ENCODE measurements at regions not wholly inside any gene's neighbourhood (a gene's known extent, or its start where the extent isn't known, plus 50 kb on each side); places are given as distances from the start of the nearest gene placed in this dataset.

DNA sequence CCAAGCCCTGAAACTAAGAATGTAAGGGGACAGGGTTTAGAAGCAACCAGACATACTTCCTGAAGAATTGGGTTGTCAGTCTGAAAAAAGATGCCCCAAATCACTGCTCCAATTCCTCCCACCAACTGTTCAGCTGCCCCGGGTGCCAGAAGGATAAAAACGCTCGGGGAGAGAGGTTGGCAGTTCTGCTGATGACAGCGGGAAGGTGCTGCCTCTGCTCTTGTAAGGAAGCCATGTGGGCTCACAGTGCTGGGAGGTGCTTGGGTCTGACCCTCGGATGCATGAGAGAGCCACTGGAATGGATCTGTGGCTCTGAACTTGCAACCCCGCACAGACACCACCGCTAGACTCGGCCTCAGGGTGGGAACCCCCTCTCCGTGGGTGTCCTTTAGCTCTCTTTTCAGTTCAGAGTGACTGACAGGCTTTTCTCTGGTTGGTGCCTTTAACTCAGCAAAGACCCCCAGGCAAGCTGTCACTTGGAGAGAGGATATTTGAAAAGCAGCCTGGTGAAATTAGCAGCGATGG is 364.8 kb upstream of the RBFOX1 start:
- no peak for TF ChIP-seq POLR2AphosphoS5 (IDR thresholded peaks at IDR 0.05)
- TF ChIP-seq CTCF (IDR thresholded peaks at IDR 0.05 in 8 of 11, conservative IDR thresholded peaks at IDR 0.05 in 3 of 11), result no peak
